SHP77 (cell line): ENCODE measurements at regions not wholly inside any gene's neighbourhood (a gene's known extent, or its start where the extent isn't known, plus 50 kb on each side); places are given as distances from the start of the nearest gene placed in this dataset.

Source experiments
- DNase-seq, 2 experiments: peaks; one replicate each; lab custom pipeline; 2025; lab: John Stamatoyannopoulos, UW

DNA sequence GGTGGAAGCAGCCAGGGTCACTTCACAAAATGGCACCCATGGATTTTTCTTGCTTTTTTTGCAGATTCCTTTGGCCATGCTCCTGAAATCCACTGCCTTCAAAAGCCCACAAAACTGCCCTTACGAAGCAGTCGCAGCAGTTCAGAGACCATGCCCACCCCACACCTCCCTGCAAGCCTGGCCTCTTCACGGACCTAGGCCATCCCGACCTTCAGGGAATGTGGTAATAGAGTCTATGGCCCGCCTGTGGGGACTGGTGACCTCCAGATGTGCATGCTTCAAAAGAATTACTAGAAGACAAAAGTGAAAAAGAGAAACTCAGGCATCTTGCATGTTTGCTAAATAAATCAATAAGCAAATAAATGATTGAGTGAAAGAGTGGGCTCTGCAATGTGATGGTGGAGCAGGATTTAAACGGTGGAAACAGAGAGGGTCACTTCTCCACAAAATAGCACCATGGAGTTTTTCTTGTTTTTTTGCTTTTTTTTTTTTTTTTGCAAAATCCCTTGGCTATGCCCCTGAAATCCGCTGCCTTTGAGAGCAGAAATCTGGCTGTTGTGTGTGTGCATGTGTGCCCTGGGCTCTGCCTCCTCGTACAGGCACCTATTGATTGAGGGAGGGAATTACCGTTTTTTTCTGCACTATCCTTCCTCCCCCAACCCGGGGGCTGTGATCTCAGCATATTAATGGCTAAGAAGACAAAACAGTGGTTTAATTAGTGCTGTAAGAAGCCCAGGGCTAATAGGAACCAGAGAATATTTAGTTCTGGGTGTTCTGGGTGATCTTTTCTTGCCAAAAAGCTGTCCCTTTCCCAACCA is 107.4 kb downstream of the PXDC1 start:
- no peak for DNase-seq

DNA sequence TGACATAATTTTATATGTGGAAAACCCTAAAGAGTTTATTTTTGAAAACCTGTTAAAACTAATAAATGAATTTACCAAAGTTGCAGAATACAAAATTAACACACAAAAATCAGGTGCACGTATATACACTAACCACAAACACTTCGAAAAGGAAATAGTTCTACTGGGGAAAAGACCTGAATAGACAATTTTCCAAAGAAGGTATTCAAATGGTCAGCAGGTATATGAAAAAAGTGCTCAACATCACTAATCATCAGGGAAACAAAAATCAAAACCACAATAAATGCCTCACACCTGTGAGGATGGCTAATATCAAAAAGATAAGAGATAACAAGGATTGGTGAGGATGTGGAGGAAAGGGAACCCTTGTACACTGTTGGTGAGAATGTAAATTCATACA is 110.6 kb downstream of the PXDC1 start:
- no peak for DNase-seq

DNA sequence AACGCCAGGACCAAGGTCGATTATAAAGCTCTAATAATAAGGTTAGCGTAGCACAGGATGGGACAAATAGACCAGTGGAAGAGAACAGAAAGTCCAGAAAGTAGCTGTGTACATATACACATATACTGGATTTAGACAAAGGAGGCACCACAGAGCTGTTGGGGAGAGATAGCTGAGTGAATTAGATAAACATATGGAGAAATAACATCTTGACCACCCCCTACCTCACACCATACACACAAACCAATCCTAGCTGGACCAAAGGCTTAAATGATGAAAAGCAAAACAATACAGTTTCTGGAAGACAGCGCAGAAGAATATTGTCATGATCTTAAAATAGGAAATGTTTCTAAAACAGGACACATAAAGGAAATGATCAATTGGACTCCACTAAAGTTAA is 112.9 kb downstream of the PXDC1 start:
- DNase-seq, result no peak

DNA sequence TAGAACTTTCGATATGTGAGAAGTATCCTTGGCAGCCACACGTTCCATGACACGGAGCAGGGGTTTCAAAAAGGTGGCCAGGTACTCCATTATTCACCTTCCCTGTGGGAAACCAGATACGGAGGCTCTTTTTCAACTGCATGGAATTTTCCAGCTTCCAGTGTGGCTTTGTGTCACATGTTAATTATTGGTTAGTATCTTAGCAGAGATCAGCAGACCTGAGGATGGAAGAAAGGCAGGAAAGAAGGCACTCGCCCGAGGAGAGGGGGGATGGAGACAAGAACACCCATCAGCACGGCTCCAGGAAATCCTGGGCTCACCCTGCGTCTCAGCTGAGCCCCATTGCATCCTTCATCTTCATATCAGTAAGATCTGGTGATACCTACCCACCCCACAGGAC is 115.5 kb downstream of the PXDC1 start:
- no peak for DNase-seq

DNA sequence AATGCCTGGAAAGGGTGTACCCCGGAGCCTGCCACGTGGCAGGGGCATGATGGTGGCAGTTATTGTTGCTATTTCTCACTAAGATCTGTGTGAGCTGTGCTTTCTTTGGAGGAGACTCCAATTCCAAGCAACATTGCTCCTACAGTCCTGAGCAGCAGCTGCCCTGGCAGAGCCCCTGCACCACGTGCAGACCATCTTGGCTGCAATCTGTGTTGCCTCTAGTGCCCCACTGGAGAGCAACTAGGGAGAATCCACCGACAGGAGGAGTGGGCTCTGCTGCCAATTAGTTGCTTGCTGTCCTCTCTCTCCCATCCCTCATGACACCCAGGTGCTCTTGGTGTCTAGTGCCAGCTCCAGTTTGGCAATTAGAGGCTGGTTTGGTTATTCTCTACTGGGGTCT is 116.0 kb downstream of the PXDC1 start:
- DNase-seq, result no peak

DNA sequence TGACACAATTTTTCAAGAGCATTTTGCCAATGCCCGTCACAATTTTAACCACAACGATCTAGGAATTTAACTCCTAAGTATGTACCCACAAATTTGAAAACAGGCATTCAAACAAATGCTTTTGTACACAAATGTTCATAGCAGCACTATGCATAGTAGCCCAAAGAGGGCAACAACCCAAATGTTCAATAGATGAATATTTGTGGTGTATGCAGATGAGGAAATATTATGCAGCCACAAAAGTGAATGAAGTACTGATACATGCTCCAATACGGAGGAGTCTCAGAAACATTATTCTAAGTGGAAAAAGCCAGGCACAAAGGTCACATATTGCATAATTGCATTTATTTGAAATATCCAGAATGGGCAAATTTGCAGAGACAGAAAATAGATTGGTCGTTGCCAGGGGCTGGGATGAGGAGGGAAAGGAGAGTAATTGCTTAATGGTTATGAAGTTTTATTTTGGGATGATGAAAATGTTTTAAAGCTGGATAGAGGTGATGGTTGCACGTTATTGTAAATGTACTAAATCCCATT is 117.2 kb downstream of the PXDC1 start:
- no peak for DNase-seq

DNA sequence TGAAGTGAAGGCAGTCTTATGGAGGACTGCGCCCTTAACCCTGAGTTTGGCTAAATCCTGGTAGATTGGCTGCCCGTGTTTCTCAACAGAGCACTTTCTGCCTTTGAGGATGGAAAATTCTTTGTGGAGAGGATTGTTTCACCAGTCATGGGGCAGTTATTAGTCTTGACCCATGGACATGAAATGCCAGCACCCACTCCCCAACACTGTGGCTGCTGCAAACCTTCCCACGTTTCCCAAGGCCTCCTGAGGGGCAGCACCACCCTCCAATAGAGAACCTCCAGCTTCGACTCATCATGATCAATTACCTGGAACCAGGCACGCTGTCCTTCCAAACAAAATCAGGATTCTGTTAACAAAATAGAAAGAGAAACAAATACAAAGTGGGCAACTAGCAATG is 117.8 kb downstream of the PXDC1 start:
- no peak for DNase-seq

DNA sequence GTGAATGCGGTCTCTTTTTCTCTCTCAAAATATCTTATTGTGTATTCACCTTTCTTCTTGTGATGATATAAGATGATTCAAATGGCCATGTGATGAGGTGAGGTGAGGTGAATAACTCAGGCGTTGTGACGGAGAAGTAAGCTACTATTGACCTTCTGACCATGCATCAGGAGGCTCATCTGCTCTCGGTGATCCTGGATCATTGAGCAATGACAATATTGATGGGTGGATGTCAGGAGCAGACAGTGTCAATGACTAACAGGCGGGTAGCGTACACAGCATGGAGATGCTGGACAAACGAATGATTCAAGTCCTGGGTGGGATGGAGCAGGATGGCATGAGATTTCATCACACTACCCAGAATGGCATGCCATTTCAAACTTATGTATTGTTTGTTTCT is 119.6 kb downstream of the PXDC1 start:
- DNase-seq, result no peak

DNA sequence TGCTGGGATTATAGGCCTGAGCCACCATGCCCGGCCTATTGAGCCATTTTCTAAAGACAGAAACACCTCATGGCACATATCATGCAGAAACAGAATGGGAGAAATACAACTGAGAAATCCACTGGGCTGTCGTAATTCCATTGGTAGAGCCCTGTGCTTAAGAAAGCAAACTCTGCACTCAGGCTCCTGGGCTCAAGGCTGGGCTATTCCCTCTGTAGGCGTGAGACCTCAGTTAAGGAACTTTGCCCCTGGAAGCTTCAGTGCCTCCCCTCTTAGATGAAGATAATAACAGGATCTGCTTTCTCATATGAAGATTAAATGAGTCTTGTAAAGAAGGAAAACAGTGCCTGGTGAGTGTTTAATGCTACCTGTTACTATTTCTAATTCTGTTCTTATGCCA is 120.3 kb downstream of the PXDC1 start:
- no peak for DNase-seq

DNA sequence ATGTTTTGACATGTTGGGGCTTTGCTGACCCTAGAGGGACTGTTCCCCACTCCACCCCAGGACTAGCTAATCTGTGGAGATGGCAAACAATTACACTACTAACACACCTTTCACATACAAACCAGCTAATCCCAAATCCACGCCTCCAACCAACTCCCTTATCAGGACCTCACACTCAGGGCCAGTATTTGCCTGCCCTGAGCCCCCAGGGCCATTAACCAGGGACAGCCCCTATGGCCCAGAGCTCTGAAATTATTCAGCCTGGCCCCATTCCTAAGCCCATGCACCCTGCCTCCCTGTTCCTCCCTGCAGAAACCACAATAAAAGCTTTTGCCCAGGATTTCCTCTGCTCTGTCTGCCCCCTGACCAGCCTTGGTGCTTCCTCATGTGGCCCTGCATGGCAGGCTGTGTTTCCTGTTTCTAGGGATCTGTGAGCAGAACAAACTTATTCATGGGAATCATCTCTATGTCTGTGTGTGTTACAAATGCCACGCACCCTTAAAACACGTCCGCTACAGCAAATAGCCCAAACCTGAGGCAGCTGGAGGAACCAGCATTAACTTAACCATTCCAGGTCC is 121.2 kb downstream of the PXDC1 start:
- no peak for DNase-seq

DNA sequence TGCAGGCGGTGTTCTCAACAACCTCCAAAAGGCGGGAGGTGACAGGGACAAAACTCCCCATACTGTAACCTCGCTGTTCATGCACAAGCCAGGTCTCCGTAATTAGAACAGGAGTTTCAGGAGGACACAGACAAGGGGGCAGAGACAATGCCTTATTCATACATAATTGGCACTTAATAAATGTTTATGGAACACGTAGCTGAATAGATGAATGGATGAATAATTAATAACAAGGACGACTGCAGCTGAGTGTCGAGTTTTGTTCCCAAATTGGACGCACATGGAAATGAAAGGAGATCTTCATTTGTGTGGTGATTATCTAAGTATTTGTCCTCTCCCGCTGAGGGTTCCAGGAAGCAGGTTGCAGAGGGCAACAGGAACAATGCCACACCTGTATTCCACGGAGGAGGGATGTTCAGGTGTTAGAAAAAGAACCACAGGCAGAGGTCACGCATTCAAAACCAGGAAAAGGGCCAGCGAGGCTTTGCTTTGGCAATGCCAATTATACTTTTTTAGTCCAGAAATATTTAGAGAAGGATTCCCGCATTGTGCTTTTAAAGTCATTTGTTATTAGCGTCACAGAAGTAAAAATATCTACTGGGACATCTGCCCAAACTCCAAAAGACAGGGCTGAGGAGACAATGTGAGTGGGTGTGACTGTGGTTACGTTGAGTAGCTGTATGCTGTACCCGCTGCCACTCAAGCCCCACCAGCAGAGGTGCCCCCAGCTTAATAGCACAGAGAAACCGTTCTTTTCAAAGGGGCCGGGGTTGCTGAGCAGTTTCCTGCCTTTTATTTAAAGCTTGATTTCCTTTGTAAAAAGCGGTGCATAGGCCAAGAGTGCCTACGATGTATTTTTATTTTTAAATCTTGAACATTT is 123.3 kb downstream of the PXDC1 start:
- no peak for DNase-seq

DNA sequence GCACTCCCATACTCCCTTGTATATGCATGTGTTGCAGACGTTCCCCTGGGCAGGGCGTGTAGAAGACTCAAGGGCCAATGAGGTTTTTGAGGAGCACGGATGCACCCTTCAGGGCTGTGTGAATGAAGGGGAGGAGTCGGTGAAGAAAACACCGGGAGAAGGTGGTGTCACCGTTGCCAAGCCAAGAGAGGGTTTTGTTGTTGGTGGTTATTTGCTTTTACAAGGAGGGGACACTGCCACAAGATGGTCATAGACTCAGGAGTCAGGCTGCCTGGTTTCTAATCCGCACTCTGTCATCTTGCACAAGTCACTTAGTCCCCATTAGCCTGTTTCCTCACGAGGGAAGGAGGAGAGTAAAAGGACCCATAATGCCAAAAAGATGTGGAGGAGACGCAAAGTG is 124.0 kb downstream of the PXDC1 start:
- DNase-seq, result no peak

DNA sequence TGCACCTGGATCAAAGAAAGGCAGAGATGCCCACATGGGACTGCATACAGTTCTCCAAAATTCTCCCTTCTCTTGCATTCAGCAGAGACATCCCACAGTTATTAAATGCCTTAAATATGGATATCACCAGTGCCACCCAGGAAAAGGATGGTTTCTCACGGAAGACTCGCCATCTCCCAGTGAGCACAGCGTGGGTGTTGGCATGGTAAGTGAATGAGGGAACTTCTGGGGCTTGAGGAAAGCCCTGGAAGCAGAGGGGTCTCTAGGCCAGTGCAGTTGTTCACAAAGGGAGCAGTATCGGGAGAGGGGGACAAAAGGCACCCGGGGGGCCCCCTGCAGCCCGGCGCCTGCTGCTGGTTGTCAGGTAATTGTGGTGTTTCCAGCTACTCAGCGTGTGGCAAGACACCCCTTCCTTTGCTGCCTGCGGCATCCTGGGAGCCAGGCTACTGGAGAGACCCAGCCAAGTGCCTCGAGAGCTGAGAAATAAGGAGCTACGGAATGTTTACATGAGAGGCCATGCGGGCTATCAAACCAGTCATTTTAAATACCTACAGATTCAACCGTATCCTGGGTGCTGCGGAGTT is 125.4 kb downstream of the PXDC1 start:
- DNase-seq, result no peak

DNA sequence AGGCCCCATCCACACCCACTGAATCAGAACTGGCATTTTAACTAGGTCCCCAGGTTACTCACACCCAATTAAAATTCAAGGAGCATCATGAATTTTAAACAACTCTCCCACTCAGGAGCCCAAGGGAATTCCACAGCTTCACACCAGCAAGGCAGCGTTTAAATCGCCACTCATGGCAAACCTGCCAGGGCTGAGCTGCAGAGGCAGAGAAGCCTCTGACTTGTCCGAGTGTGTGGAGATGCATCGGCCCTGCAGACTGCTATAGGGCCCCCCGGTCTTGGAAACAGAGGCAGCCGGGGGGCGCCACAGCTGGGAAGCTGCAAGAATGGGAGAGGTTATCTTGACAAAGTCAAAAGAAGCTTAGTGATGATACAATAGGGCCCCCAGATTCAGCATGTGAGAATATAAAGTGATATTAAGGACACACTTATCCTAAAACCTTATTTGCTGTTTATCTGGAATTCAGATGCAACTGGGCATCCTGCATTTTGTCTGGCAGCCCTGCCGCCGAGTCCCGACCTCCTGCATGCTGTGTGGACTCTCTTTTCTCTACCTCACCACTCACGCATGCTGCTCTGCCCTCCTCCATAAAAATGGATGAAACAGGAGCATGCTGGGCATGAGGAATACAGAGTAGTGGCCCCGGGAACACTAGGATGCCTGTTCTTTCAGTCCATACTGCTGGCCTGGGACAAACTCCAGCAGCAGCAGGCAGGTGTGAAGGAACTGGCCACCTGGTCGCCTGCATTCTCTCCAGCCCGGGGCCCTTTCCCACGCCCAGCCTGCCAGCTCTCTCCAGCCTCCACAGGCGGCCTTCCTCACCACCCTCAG is 126.1 kb downstream of the PXDC1 start:
- no peak for DNase-seq

DNA sequence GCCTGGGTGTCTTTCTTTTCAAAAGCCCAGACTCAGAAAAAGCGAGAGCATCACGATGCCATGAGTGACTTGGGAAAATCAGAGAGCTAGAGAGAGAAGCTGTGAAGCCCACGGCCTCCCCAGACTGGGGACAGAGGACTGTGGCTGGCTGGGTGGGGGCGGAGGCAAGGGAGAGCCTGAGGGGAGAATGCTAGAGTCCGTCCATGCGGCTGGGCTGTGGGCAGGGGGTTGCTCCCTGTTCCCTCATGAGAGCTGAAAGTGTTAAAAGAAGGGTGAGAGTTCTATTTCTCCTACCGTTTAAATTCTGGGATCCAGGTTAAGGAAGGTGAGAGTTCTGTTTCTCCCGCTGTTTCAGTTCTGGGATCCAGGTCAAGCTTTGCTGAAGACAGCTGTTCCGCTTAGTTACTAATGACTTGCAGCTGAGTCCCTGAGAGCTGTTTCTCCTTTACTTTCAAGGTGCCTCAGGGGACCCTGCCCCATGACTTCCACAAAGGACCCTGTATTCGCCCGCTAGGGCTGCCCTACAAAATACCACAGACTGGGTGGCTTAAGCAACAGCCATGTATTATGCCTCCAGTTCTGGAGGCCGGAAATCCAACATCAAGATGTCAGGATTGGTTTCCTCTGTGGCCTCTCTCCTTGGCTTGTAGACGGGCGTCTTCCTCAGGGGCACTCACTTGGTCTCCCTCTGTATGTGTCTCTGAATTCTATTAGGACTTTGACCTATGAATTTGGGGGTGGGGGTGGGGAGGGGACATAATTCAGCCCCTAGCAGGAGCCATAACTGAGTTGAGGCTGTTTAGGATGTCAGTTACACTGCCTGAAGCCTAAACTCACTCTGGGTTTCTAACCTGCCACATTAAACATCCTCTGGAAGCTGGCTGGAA is 127.0 kb downstream of the PXDC1 start:
- no peak for DNase-seq

DNA sequence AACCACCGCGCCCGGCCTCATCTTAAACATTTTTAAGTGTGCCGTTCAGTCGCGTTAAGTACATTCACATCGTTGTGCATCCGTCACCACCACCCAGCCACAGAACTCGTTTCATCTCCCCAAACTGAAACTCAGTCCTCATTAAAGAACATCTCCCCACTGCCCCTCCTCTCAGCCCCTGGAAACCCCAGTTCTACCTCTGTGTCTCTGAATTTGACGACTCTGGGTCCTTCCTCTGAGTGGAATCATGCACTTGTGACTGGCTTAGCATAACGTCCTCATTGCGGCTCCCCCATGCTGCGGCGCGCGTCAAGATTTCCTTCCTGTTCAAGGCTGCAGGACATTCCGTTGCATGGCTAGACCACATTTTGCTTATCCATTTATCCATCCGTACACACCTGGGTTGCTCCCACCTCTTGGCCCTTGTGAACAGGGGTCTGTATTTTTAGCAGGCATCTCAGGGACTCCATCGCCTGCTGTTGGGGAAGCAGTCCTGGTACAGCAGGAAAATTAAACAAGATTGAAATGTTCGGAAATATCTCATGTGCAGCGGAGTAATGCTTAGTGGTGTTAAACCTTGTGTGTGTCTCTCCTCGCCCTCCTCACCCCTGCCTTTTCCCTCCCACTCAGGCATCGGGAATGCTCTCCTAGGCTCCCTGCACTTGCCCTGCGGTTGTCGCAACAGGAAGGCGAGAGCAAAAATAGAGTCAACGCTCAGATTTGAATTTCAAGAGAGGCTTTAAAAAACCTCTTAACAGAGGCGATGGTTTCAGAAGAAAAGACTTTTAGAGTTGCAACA is 127.9 kb downstream of the PXDC1 start:
- DNase-seq, result no peak

DNA sequence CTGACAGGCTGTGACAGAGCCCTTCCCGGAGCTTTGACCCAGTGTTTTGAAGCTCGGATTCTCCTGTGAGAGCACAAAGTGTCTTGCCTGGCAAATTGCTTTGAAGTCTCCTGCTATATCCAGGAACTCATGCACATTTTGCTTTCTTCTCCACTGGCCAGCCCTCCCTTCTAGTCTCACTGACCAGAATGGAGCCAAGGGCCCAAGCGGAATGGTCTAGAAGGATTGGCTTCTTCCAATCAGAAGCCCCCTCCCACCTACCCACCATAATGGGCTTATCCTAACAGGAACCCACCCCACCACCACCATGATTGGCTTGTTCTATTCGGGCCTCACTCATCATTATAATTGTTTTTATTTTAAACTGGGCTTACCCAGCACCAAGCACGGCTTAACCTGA is 130.1 kb downstream of the PXDC1 start:
- no peak for DNase-seq

DNA sequence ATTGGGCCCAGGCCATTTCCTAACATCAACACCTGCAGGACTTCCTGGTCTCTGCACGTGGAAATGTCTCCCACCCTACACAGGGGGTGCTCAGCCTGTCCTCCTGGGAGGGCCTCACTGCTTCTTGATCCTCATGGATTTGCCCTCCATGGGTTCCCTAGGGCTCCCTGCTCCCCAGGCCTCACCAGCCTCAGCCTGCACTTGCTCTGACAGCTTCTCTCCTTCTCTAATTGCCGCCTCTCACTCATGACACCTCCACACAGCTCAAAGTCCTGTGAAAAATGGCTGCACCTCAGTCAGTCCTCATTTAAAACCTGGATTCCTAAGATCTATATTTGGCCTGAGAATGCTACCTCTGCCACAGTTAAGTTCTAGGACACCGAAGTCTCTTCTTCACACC is 130.6 kb downstream of the PXDC1 start:
- no peak for DNase-seq

DNA sequence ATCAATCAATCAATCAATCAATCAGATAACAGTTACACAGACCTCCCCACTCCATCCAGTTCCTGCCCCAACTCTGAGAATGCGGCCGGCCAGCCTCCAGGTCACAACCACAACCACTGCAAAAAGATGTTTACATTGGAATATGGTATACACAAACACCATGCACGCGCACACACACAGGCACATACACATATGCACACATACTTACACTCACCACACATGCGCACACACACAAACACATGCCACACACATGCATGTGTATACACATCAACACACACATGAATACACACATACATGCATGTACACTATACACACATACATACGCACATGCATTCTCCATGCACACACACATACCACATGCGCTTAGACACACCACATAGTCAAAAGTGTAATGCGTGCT is 131.1 kb downstream of the PXDC1 start:
- no peak for DNase-seq

DNA sequence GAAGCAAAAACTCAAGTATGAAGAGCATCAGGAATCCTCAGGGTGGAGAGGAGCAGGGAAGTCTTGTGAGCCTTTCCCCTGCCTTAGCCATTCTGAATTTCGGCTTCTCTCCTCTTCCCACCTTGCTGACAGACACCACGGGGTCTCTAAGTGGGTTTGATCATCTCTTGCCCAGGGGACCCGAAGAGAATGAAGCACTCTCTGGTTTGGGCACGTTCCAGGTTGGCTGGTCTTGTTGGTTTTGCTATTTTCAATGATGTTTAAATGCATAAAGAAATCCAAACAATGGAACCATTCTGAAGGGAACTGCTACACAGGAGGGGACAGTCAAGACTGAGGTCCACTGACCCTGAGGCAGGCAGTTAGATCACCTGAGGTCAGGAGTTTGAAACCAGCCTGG is 131.7 kb downstream of the PXDC1 start:
- no peak for DNase-seq
